NCI-H226 (cell line): ENCODE measurements at regions not wholly inside any gene's neighbourhood (a gene's known extent, or its start where the extent isn't known, plus 50 kb on each side); places are given as distances from the start of the nearest gene placed in this dataset.
"Not testable (repeated sequence)": the region's sequence is repeated elsewhere in the genome, so short reads cannot be mapped to it uniquely, and the experiment has no call there.

Experiments used
- DNase-seq: peaks from one replicate; pipeline ENCODE4 v3.0.0-alpha.2; 2015

GRCh38 chr4:159966746-159967145 lies 863.9 kb downstream of the RAPGEF2 start:
- DNase-seq, result no peak

GRCh38 chr4:159976871-159977482 lies 874.1 kb downstream of the RAPGEF2 start:
- not testable (repeated sequence) for DNase-seq

- DNase-seq, result no peak
These were observed 875.2 kb downstream of the RAPGEF2 start for GRCh38 chr4:159977907-159978617.

GRCh38 chr4:159979351-159979750 lies 876.5 kb downstream of the RAPGEF2 start:
- DNase-seq, result no peak

- no peak for DNase-seq
These were observed 877.1 kb downstream of the RAPGEF2 start for GRCh38 chr4:159979953-159980352.

GRCh38 chr4:159980826-159981468 lies 878.1 kb downstream of the RAPGEF2 start:
- no peak for DNase-seq

- no peak for DNase-seq
These were observed 878.6 kb downstream of the RAPGEF2 start for GRCh38 chr4:159981469-159981856.

- DNase-seq, result no peak
These were observed 880.2 kb downstream of the RAPGEF2 start for GRCh38 chr4:159983082-159983481.

GRCh38 chr4:160009656-160010493 lies 907.0 kb downstream of the RAPGEF2 start:
- DNase-seq, result no peak

GRCh38 chr4:160019936-160020335 lies 917.1 kb downstream of the RAPGEF2 start:
- DNase-seq, result no peak

GRCh38 chr4:160020804-160021203 lies 917.9 kb downstream of the RAPGEF2 start:
- no peak for DNase-seq

- DNase-seq, result no peak
These were observed 919.0 kb downstream of the RAPGEF2 start for GRCh38 chr4:160021870-160022269.

- DNase-seq, result no peak
These were observed 923.8 kb downstream of the RAPGEF2 start for GRCh38 chr4:160026721-160027120.

- DNase-seq, result no peak
These were observed 931.6 kb downstream of the RAPGEF2 start for GRCh38 chr4:160034501-160034900.

GRCh38 chr4:160038615-160039014 lies 935.7 kb downstream of the RAPGEF2 start:
- DNase-seq, result no peak

- DNase-seq, result no peak
These were observed 941.8 kb downstream of the RAPGEF2 start for GRCh38 chr4:160044693-160045092.

- DNase-seq, result no peak
These were observed 979.7 kb downstream of the RAPGEF2 start for GRCh38 chr4:160082432-160083207.

- DNase-seq, result no peak
These were observed 988.8 kb downstream of the RAPGEF2 start for GRCh38 chr4:160091631-160092030.

GRCh38 chr4:160100316-160100715 lies 997.4 kb downstream of the RAPGEF2 start:
- no peak for DNase-seq

GRCh38 chr4:160110891-160111290 lies 1008.0 kb downstream of the RAPGEF2 start:
- DNase-seq, result no peak

GRCh38 chr4:160117686-160118085 lies 1014.8 kb downstream of the RAPGEF2 start:
- no peak for DNase-seq

- not testable (repeated sequence) for DNase-seq
These were observed 1022.9 kb downstream of the RAPGEF2 start for GRCh38 chr4:160125576-160126287.
